Right renal cortex interstitium (tissue), 3 donors: ENCODE measurements at regions not wholly inside any gene's neighbourhood (a gene's known extent, or its start where the extent isn't known, plus 50 kb on each side); places are given as distances from the start of the nearest gene placed in this dataset.

Experiments used
- DNase-seq, 3 donors: peaks; one replicate each; pipeline ENCODE4 v3.0.0-alpha.2; 2013; ENCODE audit warnings: low read depth in 3 of 3, low spot score in 2 of 3

DNA sequence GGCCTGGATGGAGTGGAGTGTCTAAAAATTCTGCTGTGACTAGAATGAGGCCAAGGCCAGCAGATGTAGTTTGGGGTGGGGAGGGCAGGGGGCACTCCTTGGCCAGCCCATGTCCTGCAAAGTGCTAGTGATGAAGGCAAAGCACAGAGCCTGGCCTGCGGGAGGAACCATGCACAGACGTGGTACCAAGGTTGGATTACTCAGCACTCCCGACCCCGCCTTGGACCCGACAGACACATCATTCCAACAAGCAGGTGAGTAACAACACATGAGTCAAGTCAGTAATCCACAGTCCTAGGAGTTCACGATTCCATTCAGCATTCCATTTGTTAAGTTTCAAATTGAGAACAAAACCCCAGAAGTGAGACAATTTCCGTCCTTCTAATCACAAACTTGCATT, 317.3 kb downstream of the TCERG1L start:
- no peak for DNase-seq

DNA sequence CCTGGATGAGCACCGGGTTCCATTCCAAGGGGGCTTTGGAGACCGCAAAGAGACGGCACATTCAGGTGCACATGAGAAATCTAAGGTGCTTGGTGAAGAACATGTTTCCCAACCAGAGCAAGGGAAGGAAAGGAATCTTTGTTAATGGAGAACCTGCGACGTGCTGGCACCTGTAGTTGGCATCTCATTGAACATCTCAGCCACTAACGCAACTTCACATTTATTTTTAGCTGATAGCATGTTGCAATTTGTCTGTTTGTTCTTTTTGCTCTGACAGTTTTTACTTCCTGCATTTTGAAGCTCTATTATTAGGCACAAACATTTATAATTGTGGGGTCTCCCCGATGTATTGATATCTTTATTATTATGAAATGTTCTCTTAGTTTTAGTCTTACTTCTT, 316.7 kb downstream of the TCERG1L start:
- DNase-seq, result no peak

DNA sequence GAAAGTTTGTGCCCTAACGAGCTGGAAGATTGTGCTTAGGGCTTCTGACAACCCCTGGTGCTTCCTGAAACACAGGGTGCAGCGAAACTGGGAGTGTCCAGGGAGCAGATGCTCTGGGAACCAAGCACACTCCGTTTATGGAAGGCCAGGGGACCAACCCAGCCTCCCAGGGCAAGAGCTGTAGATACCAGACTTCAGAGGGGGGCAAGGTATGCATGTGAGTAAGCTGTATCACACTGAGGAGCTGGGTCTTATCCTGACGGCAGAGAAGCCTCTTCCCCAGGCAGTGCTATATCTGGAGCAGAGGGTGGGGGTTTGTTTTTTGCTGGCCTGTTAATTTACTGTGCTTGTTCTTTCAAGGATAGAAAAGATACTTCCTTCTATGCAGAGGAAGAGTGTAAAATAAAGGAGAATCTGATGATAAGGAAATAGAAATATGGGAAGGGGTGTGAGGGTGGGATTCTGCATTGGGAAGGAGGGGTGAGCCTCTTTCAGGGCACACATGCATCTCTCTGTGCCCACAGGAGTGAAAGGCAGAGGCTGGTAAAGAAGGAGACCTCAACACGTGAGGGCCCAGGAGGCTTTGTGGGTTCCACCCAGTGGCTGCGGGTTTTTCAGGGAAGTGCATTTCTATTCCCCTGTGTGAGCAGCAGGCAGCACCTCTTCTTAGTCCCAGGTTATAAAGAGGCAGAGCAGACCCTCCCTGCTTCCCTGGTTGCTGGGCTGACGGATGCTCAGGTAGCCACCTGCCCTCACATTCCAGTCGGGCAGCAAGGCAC, 314.1 kb downstream of the TCERG1L start:
- DNase-seq, result no peak

DNA sequence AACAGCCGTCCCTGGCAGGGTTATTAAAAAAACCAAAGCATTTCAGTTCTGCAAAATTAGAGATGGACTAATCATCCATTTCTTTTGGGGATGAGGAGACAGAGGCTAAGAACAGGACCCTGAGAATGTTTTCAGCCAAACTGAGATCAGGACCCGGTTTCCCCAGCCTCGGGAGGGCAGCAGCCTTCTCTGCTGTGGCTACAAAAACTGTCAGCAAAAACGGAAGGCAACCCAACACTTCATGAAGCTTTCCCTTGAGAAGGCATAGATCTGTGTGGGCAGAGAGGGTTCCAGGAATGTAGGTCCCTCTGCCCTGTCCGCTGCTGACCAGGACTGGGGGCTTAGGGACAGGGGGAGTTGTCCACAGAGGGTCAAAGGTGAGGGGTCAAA, 313.5 kb downstream of the TCERG1L start:
- no peak for DNase-seq

DNA sequence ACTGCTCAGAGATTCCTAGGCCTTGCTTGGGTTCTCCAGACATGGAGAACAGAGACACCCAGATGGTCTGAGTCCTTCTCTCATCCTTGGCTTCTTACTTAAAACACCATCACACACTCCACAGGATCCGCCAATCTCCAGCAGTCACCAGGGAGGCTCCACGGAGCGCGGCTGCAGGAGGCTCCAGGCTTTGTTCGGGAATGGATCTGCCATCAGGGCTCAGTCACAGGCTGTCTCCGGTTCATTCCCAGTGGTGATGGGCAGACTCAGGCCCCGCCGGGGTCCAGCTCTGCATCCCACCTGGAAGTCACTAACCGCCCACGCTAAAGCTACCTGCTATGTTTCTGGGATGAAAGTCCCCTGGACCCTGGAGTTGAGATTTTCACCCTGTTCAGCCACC, 312.9 kb downstream of the TCERG1L start:
- DNase-seq, result no peak

- no peak for DNase-seq
These were observed 311.9 kb downstream of the TCERG1L start for GRCh38 chr10:130999376-131000202.

DNA sequence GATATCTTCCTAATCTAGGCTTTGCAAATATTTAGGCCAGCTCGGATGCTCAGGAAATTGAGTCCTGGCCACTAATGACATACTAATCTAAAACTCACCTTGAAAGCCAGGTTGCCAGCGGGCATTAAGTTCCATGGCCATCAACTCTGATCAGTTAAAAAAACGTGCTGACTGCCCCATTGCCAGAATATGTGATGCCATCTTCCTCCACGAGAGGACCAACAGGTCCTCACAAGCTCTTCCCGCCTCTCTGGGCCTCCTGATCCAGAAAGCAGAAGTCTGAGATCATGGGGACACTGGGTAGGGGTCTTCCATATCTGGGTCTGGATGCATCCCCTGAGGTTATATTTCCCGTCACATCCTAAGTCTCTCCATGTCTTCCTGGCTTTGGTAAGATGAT, 311.3 kb downstream of the TCERG1L start:
- DNase-seq, result no peak

- DNase-seq, result no peak
These were observed 310.8 kb downstream of the TCERG1L start for GRCh38 chr10:131000743-131001142.

- no peak for DNase-seq
These were observed 310.1 kb downstream of the TCERG1L start for GRCh38 chr10:131001438-131001837.

- DNase-seq, result no peak
These were observed 309.3 kb downstream of the TCERG1L start for GRCh38 chr10:131002031-131002861.

- DNase-seq, result no peak
These were observed 308.1 kb downstream of the TCERG1L start for GRCh38 chr10:131003455-131003854.

- no peak for DNase-seq
These were observed 307.2 kb downstream of the TCERG1L start for GRCh38 chr10:131004276-131004675.

GRCh38 chr10:131006458-131007256, 304.9 kb downstream of the TCERG1L start:
- DNase-seq, result no peak

DNA sequence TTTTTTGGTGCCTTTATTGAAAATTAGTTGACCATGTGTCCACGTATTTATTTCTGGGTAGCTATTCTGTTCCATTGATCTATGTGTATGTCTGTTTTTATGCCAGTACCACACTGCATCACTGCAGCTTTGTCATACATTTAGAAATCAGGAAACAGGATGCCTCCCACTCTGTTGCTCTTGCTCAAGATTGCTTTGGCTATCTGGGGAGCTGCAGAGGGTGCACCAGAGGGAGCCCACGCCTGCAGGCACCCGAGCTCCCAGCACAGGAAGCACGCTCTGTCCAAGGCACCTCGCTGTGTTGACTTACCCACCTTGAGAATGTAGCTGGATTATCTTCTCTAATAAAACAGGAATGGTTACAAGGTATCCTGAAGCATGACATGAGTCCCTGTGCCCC, 301.7 kb downstream of the TCERG1L start:
- no peak for DNase-seq

DNA sequence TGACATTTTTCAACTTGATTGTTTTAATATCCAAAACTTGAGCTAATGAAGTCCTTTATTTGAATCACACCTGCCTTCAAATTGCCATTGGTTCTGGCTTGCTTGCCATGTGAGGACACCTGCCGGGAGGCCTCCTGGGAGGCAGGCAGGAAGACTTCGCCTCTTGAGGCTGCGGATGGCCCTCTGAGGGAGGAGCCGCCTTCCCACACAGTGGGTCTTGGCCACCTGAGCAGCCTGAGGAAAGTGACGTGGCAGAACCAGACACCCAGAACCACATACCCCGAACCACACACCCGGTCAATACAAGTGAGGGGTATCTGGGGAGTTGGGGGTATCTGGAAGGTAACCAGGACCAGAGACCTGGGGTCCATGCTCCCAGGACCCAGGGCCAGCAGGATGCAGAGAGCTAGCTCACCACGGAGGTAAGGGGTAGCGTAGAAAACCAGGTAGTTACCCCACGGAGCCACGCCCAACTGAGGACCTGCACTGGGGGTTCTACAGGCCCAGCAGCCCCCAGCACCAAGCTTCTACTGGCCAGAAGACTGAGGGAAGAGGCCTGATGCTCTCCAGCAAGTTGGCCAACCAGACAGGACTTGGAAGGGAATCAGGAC, 300.5 kb downstream of the TCERG1L start:
- no peak for DNase-seq

GRCh38 chr10:131011936-131012640, 299.4 kb downstream of the TCERG1L start:
- DNase-seq, result no peak

DNA sequence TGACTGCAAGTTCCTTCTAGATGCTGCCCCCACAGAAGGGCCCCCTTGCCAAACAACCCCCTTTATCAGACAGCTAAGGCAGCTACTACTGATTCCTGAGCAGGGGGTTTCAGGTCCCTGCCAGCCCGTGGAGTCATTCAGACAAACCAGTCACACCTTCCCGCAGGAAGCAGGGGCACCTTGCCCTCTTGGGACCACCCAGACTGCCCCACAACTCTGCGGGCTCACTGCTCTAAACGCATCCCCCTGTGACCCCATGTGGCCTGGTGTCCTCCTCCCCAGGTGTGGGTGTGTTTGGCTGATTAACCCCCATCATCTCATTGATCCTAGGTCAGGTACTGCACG, 298.9 kb downstream of the TCERG1L start:
- DNase-seq, result no peak

DNA sequence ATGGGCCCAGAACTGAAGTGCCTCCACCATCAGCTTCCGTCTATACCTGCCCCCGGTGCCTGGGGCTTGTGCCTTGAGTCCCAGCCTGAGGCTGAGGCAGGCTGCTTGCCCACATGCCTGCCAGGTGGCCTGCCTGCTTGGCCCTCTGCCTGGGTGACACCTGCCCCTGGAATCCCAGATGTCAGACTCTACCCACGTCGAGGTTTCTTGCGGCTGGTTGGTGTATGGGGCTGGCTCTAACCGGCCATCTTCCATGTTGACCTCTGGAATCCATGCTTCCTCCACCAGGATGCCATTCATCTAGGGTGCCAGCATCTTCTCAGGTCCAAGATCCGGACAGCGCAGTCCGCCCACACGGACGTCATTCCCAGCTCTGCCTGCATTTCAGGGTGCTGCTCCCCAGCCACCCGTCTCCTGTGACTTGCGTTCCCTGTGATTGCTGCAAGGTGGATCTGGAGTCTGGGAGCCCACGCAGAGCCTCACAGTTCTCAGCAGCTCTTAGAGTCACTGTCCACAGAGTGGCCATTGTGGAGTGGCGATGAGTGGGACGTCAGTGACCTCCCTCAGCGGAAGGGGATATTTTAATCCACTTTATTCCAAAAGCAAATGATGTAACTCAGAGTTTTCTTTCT, 298.1 kb downstream of the TCERG1L start:
- DNase-seq, result no peak

DNA sequence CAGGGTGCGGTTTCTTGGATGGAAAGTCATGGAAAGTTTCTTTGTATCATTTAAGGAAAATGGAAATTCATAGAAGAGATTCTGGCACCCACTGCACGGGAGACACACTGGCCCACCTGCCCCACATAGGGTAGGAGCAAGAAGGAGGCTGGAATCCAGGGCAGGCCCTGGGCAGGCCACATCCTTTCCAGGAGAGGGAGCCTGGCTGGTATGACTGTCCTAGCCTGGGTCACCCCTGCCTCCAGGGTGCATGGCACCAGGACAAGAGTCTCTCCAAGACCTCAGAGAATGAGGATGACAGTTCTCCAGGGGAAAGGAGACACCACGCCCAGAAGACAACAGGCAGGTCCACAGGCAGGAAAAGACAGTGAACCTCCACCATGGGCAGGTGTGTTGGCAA, 297.2 kb downstream of the TCERG1L start:
- no peak for DNase-seq
